GM10266 (cell line): ENCODE measurements at regions not wholly inside any gene's neighbourhood (a gene's known extent, or its start where the extent isn't known, plus 50 kb on each side); places are given as distances from the start of the nearest gene placed in this dataset.

Experiments used
- DNase-seq: peaks from one replicate; pipeline ENCODE4 v3.0.0; 2012; ENCODE audit errors: extremely low spot score
- TF ChIP-seq, protein P1 (sequence below): IDR thresholded peaks from 2 replicates; pipeline ENCODE4 v1.5.1; 2012; ENCODE audit warnings: mild to moderate bottlenecking, low read depth; ENCODE audit not compliant: control insufficient read depth, insufficient read depth; ENCODE audit errors: missing control alignments

GRCh38 chr20:48231253-48231930 is 446.1 kb upstream of the SULF2 start:
- TF ChIP-seq, protein P1, sequence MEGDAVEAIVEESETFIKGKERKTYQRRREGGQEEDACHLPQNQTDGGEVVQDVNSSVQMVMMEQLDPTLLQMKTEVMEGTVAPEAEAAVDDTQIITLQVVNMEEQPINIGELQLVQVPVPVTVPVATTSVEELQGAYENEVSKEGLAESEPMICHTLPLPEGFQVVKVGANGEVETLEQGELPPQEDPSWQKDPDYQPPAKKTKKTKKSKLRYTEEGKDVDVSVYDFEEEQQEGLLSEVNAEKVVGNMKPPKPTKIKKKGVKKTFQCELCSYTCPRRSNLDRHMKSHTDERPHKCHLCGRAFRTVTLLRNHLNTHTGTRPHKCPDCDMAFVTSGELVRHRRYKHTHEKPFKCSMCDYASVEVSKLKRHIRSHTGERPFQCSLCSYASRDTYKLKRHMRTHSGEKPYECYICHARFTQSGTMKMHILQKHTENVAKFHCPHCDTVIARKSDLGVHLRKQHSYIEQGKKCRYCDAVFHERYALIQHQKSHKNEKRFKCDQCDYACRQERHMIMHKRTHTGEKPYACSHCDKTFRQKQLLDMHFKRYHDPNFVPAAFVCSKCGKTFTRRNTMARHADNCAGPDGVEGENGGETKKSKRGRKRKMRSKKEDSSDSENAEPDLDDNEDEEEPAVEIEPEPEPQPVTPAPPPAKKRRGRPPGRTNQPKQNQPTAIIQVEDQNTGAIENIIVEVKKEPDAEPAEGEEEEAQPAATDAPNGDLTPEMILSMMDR, result no peak
- DNase-seq, result no peak

GRCh38 chr20:48230216-48230615 is 444.9 kb upstream of the SULF2 start:
- no peak for DNase-seq

GRCh38 chr20:48227381-48227780 is 442.1 kb upstream of the SULF2 start:
- DNase-seq, result no peak
- TF ChIP-seq, protein P1, result no peak

More at GRCh38 chr20:48230216-48230615, 444.9 kb upstream of the SULF2 start:
- TF ChIP-seq, protein P1, result no peak

DNA sequence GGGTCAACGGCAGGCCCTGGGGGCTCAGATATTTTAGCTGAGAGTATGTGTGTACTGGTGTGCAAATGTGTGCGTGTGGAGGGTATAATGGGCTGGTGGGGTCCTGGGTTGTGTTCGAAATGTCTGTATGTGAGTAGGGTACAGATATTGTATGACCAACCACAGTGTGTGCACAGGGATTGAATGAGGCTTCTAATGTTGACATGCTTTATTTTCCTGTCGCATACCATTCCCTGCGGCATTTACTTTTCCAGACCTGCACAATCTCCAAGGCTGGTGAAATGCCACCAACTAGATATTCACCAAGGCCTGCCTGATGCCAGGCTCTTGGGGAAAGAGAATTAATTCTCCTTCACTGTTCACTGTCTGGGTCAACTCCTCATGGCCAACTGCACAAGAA is 441.4 kb upstream of the SULF2 start:
- TF ChIP-seq, protein P1, result no peak
- no peak for DNase-seq

DNA sequence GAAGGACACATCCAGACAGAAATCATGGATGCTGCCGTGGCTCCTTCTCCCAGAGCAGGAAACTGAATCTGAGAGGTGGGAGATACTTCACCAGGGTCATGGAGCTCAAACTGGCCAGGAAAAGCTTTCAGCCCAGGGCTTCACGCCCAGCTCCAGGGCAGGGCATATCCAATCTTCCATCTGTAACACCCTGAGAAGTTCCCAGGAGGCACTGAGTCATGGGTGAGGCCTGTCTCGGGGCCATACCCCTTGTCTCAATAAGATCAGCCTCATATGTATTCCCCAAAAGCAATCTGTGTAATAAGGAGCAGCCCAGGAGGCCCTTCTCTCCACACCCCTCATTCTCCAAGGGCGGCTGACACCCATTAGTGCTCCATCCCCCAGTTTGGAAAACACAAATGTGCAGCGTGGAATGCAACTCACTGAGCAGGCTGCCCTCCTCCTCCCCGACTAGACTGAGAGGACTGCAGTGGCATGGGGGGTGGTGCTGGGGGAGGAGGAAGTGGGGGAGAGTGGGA is 439.3 kb upstream of the SULF2 start:
- DNase-seq, result no peak

DNA sequence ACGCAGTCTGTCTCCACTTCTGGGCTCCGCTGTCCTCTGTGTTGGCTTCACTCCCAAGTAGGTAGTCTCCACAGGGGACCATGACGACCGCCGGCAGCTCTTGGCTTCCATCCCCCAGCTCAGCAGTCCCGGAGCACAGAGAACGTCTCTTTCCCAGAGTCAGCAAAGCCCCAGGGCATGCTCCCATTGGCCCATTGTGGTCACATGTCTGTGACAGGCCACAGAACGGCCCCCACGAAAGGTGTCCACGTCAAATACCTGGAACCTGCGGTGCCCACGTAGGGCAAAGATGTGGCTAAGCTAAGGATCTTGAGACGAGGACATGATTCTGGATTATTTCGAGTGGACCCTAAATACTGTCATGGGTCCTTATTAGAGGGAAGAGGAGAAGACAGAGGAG is 438.4 kb upstream of the SULF2 start:
- TF ChIP-seq, protein P1, result no peak
- no peak for DNase-seq

More for the DNA sequence above, 439.3 kb upstream of the SULF2 start:
- TF ChIP-seq, protein P1, result no peak

GRCh38 chr20:48222595-48223180 is 437.4 kb upstream of the SULF2 start:
- DNase-seq, result no peak
- TF ChIP-seq, protein P1, result no peak
